Suprapubic skin (tissue), 4 donors: ENCODE measurements at regions not wholly inside any gene's neighbourhood (a gene's known extent, or its start where the extent isn't known, plus 50 kb on each side); places are given as distances from the start of the nearest gene placed in this dataset.

ENCODE experiments used
- DNase-seq, 2 donors: peaks; one replicate each; pipeline ENCODE4 v3.0.0-alpha.2; 2019; ENCODE audit warnings: low spot score in 2 of 2
- H3K27ac ChIP-seq: fragments of 200-600 bp; sonication (generic); one replicate; pipeline ENCODE4 v1.5.1; 2019
- H3K27me3 ChIP-seq: fragments of 200-600 bp; sonication (generic); one replicate; pipeline ENCODE4 v1.5.1; 2019
- H3K36me3 ChIP-seq: fragments of 200-600 bp; sonication (generic); one replicate; pipeline ENCODE4 v1.5.1; 2019
- H3K4me1 ChIP-seq: fragments of 200-600 bp; sonication (generic); one replicate; pipeline ENCODE4 v1.5.1; 2019
- H3K4me3 ChIP-seq: fragments of 200-600 bp; sonication (generic); one replicate; pipeline ENCODE4 v1.5.1; 2019; ENCODE audit warnings: mild to moderate bottlenecking
- H3K9me3 ChIP-seq: fragments of 200-600 bp; sonication (generic); one replicate; pipeline ENCODE4 v1.5.1; 2019
- EP300 ChIP-seq: sonication (generic); formaldehyde crosslinking; IDR thresholded peaks from one replicate; pipeline ENCODE4 v1.6.1; 2017; ENCODE audit warnings: antibody characterized with exemption
- POLR2A ChIP-seq, 2 donors: fragments of 450-650 bp; IDR thresholded peaks; one replicate each; pipeline ENCODE4 v1.6.1; 2017; ENCODE audit warnings: antibody characterized with exemption in 2 of 2, mild to moderate bottlenecking in 2 of 2, moderate library complexity in 2 of 2
- POLR2AphosphoS5 ChIP-seq, 3 donors: sonication (generic); formaldehyde crosslinking; IDR thresholded peaks; one replicate each; pipeline ENCODE4 v1.6.1; 2017; ENCODE audit warnings: antibody characterized with exemption in 3 of 3
- WGBS: methylation state at CpG from one replicate; pipeline ENCODE4 v1.1.5; 2018; 5-methylcytosine and 5-hydroxymethylcytosine counted together
- TF ChIP-seq, protein P1 (sequence below), 2 donors: fragments of 200-600 bp in 1 of 2; fragments of 450-650 bp in 1 of 2; sonication (generic) in 1 of 2; IDR thresholded peaks; one replicate each; pipeline ENCODE4 v1.5.1; 2016 to 2019; ENCODE audit warnings: antibody characterized with exemption in 2 of 2, mild to moderate bottlenecking in 1 of 2, moderate library complexity in 1 of 2

- no peak for TF ChIP-seq EP300
- TF ChIP-seq POLR2AphosphoS5 (IDR thresholded peaks at IDR 0.05): no peak
- no peak for TF ChIP-seq POLR2A (IDR thresholded peaks at IDR 0.05)
- TF ChIP-seq, protein P1, sequence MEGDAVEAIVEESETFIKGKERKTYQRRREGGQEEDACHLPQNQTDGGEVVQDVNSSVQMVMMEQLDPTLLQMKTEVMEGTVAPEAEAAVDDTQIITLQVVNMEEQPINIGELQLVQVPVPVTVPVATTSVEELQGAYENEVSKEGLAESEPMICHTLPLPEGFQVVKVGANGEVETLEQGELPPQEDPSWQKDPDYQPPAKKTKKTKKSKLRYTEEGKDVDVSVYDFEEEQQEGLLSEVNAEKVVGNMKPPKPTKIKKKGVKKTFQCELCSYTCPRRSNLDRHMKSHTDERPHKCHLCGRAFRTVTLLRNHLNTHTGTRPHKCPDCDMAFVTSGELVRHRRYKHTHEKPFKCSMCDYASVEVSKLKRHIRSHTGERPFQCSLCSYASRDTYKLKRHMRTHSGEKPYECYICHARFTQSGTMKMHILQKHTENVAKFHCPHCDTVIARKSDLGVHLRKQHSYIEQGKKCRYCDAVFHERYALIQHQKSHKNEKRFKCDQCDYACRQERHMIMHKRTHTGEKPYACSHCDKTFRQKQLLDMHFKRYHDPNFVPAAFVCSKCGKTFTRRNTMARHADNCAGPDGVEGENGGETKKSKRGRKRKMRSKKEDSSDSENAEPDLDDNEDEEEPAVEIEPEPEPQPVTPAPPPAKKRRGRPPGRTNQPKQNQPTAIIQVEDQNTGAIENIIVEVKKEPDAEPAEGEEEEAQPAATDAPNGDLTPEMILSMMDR (IDR thresholded peaks at IDR 0.05): no peak
- Histone ChIP-seq H3K4me1 (no peaks in the 10 kb centered on the region), H3K4me3 (no peak overlapping the region), H3K27ac (no peak overlapping the region), H3K27me3 (no peaks in the 10 kb centered on the region), H3K9me3 (no peaks in the 10 kb centered on the region), H3K36me3 (no peaks in the 10 kb centered on the region)
- 72% methylated on average over 6 of the region's 6 CpGs for WGBS
- no peak for DNase-seq
These were observed 170.2 kb upstream of the PZP start for GRCh38 chr12:9378430-9378835.

DNA sequence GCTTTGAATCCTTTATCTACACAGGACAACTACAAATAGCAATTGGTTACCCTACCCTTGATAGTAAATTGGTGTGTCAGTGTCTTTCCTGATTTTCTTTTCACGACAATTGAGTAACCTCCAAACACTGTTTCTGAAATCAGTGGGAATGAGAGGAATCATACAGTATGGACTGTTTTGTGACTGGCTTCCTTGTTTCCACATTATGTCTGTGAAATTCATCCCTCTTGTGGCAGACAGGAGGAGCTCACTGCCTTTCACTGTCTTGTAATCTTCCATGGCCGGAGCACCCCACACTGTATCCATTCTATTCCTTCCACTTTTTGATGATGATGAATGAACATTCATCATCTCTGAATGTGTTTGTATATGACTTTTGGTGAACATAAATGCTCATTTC lies 164.0 kb upstream of the PZP start:
- Histone ChIP-seq H3K9me3 (no peaks in the 10 kb centered on the region), H3K4me1 (no peaks in the 10 kb centered on the region), H3K27ac (no peak overlapping the region), H3K36me3 (no peaks in the 10 kb centered on the region), H3K4me3 (no peak overlapping the region), H3K27me3 (no peaks in the 10 kb centered on the region)
- TF ChIP-seq EP300 (no peak), POLR2A (IDR thresholded peaks at IDR 0.05) (no peak), POLR2AphosphoS5 (IDR thresholded peaks at IDR 0.05) (no peak)
- TF ChIP-seq, protein P1 (IDR thresholded peaks at IDR 0.05): no peak
- no peak for DNase-seq
- WGBS: 82% methylated on average over 2 of the region's 2 CpGs

DNA sequence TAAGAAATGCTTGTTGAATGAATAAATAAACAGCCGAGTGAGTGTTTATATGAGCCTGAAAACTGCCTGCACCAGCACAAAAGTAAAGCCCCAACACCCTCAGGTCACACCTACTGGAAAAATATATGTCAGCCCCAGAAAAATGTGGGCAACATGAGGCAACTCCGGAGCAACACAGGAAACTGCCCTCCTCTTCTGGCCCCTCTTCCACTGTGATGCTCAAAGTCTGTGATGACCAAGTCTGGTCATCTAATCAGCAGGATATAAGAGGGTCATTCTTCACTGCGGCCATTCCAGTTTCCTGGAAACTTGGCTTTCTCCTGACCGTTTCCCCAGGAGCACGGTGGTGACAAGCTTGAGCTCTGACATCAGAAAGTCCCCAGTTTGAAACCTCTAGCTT lies 159.6 kb upstream of the PZP start:
- TF ChIP-seq EP300: no peak
- no peak for TF ChIP-seq POLR2A (IDR thresholded peaks at IDR 0.05)
- TF ChIP-seq, protein P1 (IDR thresholded peaks at IDR 0.05): no peak
- no peak for TF ChIP-seq POLR2AphosphoS5 (IDR thresholded peaks at IDR 0.05)
- DNase-seq: no peak
- no peak overlapping the region for H3K27ac ChIP-seq
- H3K36me3 ChIP-seq: no peaks in the 10 kb centered on the region
- H3K9me3 ChIP-seq: no peaks in the 10 kb centered on the region
- WGBS: 70% methylated on average over 5 of the region's 5 CpGs
- H3K4me3 ChIP-seq: no peak overlapping the region
- no peaks in the 10 kb centered on the region for H3K27me3 ChIP-seq
- H3K4me1 ChIP-seq: peaks cover 11% of the 10 kb centered on the region

DNA sequence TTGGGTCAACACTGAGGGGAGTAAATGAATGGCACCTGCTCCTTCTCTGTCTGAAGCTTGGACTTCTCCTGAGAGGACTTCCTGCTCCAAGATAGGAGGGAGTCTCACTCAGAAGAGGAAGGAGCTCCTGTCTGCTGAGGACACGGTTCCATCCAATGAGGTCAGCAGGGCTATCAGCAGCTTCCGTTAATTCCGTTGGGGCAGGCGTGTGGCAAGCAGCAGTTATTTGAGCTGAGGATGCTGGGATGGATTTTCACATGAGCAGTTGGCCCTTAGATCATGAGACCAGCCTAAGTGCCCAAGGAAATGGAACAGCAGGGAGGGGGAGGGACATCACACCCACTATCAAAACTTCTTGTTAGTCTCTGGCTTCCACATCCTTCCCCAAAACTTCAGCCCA lies 159.0 kb upstream of the PZP start:
- Histone ChIP-seq H3K4me3 (no peak overlapping the region), H3K9me3 (no peaks in the 10 kb centered on the region), H3K27me3 (no peaks in the 10 kb centered on the region), H3K27ac (no peak overlapping the region), H3K4me1 (peaks cover 11% of the 10 kb centered on the region), H3K36me3 (no peaks in the 10 kb centered on the region)
- TF ChIP-seq, protein P1 (IDR thresholded peaks at IDR 0.05): no peak
- TF ChIP-seq EP300: no peak
- no peak for TF ChIP-seq POLR2A (IDR thresholded peaks at IDR 0.05)
- TF ChIP-seq POLR2AphosphoS5 (IDR thresholded peaks at IDR 0.05): no peak
- DNase-seq: no peak
- WGBS: 77% methylated on average over 4 of the region's 4 CpGs

DNA sequence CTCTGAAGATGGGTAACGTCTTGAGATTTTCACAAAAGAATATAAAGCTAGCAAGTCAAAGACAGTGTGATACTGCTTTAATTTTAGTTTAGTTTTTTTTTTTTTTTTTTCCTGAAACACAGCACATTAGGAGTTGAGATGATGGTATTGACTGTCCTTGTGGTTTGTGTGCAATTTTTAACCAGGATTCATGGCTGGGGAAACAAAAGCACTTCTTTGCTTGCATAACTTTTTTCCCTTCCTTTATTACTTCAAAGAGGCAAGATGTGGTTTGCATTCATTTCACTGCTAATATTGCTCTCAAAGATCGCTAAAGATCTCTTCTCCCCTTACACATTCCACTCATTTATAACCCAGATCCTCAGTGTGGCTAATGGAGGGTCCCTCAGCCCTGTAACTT lies 157.1 kb upstream of the PZP start:
- 44% methylated on average over 2 of the region's 2 CpGs for WGBS
- no peaks in the 10 kb centered on the region for H3K27me3 ChIP-seq
- no peak overlapping the region for H3K4me3 ChIP-seq
- DNase-seq: no peak
- H3K9me3 ChIP-seq: no peaks in the 10 kb centered on the region
- no peak for TF ChIP-seq POLR2A (IDR thresholded peaks at IDR 0.05)
- TF ChIP-seq, protein P1 (IDR thresholded peaks at IDR 0.05): no peak
- no peak for TF ChIP-seq POLR2AphosphoS5 (IDR thresholded peaks at IDR 0.05)
- TF ChIP-seq EP300: no peak
- H3K4me1 ChIP-seq: peaks cover 11% of the 10 kb centered on the region
- H3K27ac ChIP-seq: no peak overlapping the region
- H3K36me3 ChIP-seq: no peaks in the 10 kb centered on the region
